DOHH2 (cell line): ENCODE measurements at regions not wholly inside any gene's neighbourhood (a gene's known extent, or its start where the extent isn't known, plus 50 kb on each side); places are given as distances from the start of the nearest gene placed in this dataset.
"Not testable (repeated sequence)": the region's sequence is repeated elsewhere in the genome, so short reads cannot be mapped to it uniquely, and the experiment has no call there.

ENCODE experiments used
- H3F3A ChIP-seq: fragments of 200-600 bp; sonication (generic), shearing (Covaris generic); 2 replicates; pipeline ENCODE4 v1.6.0; 2016; ENCODE audit warnings: antibody characterized with exemption, mild to moderate bottlenecking; ENCODE audit not compliant: control insufficient read depth, insufficient read depth
- H3K27ac ChIP-seq: fragments of 200-600 bp; sonication (generic); 2 replicates; pipeline ENCODE4 v1.5.1; 2014; ENCODE audit warnings: low read depth, mild to moderate bottlenecking, low read length, moderate library complexity
- H3K27me3 ChIP-seq: fragments of 200-600 bp; sonication (generic); 2 replicates; pipeline ENCODE4 v1.6.1; 2014; ENCODE audit warnings: mild to moderate bottlenecking, low read length, mixed read lengths; ENCODE audit not compliant: control insufficient read depth
- H3K36me3 ChIP-seq: fragments of 200-600 bp; sonication (generic); 2 replicates; pipeline ENCODE4 v1.6.1; 2014; ENCODE audit warnings: mild to moderate bottlenecking, low read length, moderate library complexity, mixed read lengths; ENCODE audit not compliant: control insufficient read depth
- H3K4me1 ChIP-seq: fragments of 200-600 bp; sonication (generic); 2 replicates; pipeline ENCODE4 v1.6.1; 2014; ENCODE audit warnings: mild to moderate bottlenecking, low read length, mixed read lengths; ENCODE audit not compliant: control insufficient read depth
- H3K4me2 ChIP-seq: fragments of 200-600 bp; sonication (generic); 2 replicates; pipeline ENCODE4 v1.6.0; 2014; ENCODE audit warnings: mild to moderate bottlenecking, low read length, moderate library complexity
- H3K4me3 ChIP-seq: fragments of 200-600 bp; sonication (generic); 2 replicates; pipeline ENCODE4 v1.5.1; 2014; ENCODE audit warnings: mild to moderate bottlenecking, low read length, mixed read lengths
- H3K79me2 ChIP-seq: fragments of 200-600 bp; sonication (generic); 2 replicates; pipeline ENCODE4 v1.6.1; 2014; ENCODE audit warnings: mild to moderate bottlenecking, low read length, mixed read lengths; ENCODE audit not compliant: control insufficient read depth
- H3K9me2 ChIP-seq: fragments of 200-600 bp; sonication (generic); replicated peaks from 2 replicates; pipeline ENCODE4 v1.6.1; 2014; ENCODE audit warnings: mild to moderate bottlenecking, low read length, mixed read lengths; ENCODE audit not compliant: control insufficient read depth
- H3K9me3 ChIP-seq: fragments of 200-600 bp; sonication (generic); 2 replicates; pipeline ENCODE4 v1.6.1; 2014; ENCODE audit warnings: antibody characterized with exemption, low read length, mixed read lengths; ENCODE audit not compliant: control insufficient read depth, insufficient read depth
- H4K20me1 ChIP-seq: fragments of 200-600 bp; sonication (generic); 2 replicates; pipeline ENCODE4 v1.6.0; 2014; ENCODE audit warnings: low read depth, mild to moderate bottlenecking, antibody characterized with exemption, low read length, moderate library complexity; ENCODE audit not compliant: control insufficient read depth, insufficient read depth
- CTCF ChIP-seq: fragments of 200-600 bp; sonication (generic); IDR thresholded peaks from one replicate; pipeline ENCODE4 v1.5.1; 2014; ENCODE audit warnings: antibody characterized with exemption, mild to moderate bottlenecking, low read depth, low read length; ENCODE audit not compliant: poor library complexity, severe bottlenecking

GRCh38 chr2:89947208-89947815 is 1255.8 kb downstream of the RPIA start:
- H3K9me2 ChIP-seq, H3K79me2 ChIP-seq, H3F3A ChIP-seq, H3K36me3 ChIP-seq, H3K9me3 ChIP-seq, H3K27me3 ChIP-seq, H4K20me1 ChIP-seq: not testable (repeated sequence)
- Histone ChIP-seq H3K27ac (peak overlapping the region; percentile 57), H3K4me2 (peak overlapping the region; percentile 71), H3K4me3 (peak overlapping the region; percentile 69), H3K4me1 (peaks cover 16% of the 10 kb centered on the region)

GRCh38 chr2:89948102-89948501 is 1256.6 kb downstream of the RPIA start:
- Histone ChIP-seq H3K27ac (peak overlapping the region; percentile 57), H3K4me1 (peaks cover 16% of the 10 kb centered on the region), H3K4me2 (peak overlapping the region; percentile 71), H3K4me3 (peak overlapping the region; percentile 69)
- H3F3A ChIP-seq, H3K27me3 ChIP-seq, H3K9me3 ChIP-seq, H4K20me1 ChIP-seq, H3K79me2 ChIP-seq, H3K9me2 ChIP-seq, H3K36me3 ChIP-seq: not testable (repeated sequence)

- not testable (repeated sequence) for H4K20me1 ChIP-seq, H3K36me3 ChIP-seq, H3F3A ChIP-seq, H3K4me3 ChIP-seq, H3K27ac ChIP-seq, H3K9me2 ChIP-seq, H3K9me3 ChIP-seq, H3K4me2 ChIP-seq, H3K79me2 ChIP-seq, H3K27me3 ChIP-seq
- peaks cover 16% of the 10 kb centered on the region for H3K4me1 ChIP-seq
Measured at GRCh38 chr2:89950807-89951206, 1259.3 kb downstream of the RPIA start.

GRCh38 chr2:89957236-89957635 is 1265.8 kb downstream of the RPIA start:
- H3K9me3 ChIP-seq, H3K4me3 ChIP-seq, H3K27ac ChIP-seq, H3K9me2 ChIP-seq, H3F3A ChIP-seq, H3K36me3 ChIP-seq, H3K27me3 ChIP-seq, H4K20me1 ChIP-seq, H3K79me2 ChIP-seq, H3K4me2 ChIP-seq: not testable (repeated sequence)
- TF ChIP-seq CTCF: peak; percentile 45
- peaks cover 12% of the 10 kb centered on the region for H3K4me1 ChIP-seq

- not testable (repeated sequence) for H3K27ac ChIP-seq, H3K4me3 ChIP-seq, H3K36me3 ChIP-seq, H3K79me2 ChIP-seq, H4K20me1 ChIP-seq, H3F3A ChIP-seq, H3K27me3 ChIP-seq, H3K9me2 ChIP-seq, H3K9me3 ChIP-seq
- Histone ChIP-seq H3K4me1 (peaks cover 12% of the 10 kb centered on the region), H3K4me2 (peak overlapping the region; percentile 51)
Measured at GRCh38 chr2:89959729-89960378, 1268.4 kb downstream of the RPIA start.

- not testable (repeated sequence) for H3F3A ChIP-seq, H3K4me3 ChIP-seq, H4K20me1 ChIP-seq, H3K4me2 ChIP-seq, H3K27ac ChIP-seq, H3K36me3 ChIP-seq, H3K9me3 ChIP-seq, H3K9me2 ChIP-seq, H3K79me2 ChIP-seq, H3K27me3 ChIP-seq
- H3K4me1 ChIP-seq: peaks cover 12% of the 10 kb centered on the region
Measured at GRCh38 chr2:89960570-89960969, 1269.1 kb downstream of the RPIA start.

GRCh38 chr2:89968567-89968966 is 1277.1 kb downstream of the RPIA start:
- H3K4me1 ChIP-seq: peaks cover 19% of the 10 kb centered on the region
- H3K4me2 ChIP-seq: peak overlapping the region; percentile 46
- H3K9me2 ChIP-seq: not testable (repeated sequence)

More at GRCh38 chr2:89968567-89968966, 1277.1 kb downstream of the RPIA start:
- H3K79me2 ChIP-seq, H3K27me3 ChIP-seq, H3K36me3 ChIP-seq, H3K27ac ChIP-seq, H3F3A ChIP-seq, H4K20me1 ChIP-seq, H3K9me3 ChIP-seq: not testable (repeated sequence)
- peak overlapping the region; percentile 19; the same call in 1 of the 2 replicates for H3K4me3 ChIP-seq
